ENCODE measurements at regions not wholly inside any gene's neighbourhood (a gene's known extent, or its start where the extent isn't known, plus 50 kb on each side); places are given as distances from the start of the nearest gene placed in this dataset.

DNA sequence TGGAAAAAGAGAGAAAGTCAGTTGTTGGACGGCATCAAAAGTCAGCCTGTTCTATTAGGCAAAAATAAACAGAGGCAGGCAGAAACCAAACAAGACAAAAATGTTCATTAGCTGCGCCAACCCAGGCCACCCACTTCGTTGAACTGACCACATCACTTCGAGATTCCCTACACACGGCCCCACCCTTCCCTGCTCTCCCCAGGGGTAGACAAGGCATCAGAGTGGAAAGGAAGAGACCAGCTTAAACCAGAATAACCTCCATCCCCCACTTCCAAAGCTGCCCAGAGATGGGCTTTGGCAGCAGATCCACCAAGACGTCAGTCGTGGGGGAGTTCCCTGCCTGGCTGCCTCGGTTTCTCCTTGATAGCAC lies 204.6 kb upstream of the TSHZ3 start:
- no peak for DNase-seq (ENCODE audit: low read depth in 1 of 2, low spot score in 1 of 2)

GRCh38 chr19:31554360-31554759 lies 205.1 kb upstream of the TSHZ3 start:
- no peak for DNase-seq (ENCODE audit: low read depth in 1 of 2, low spot score in 1 of 2)

- DNase-seq (ENCODE audit: low read depth in 1 of 2, low spot score in 1 of 2) = no peak
Observed at GRCh38 chr19:31555634-31556215, 206.5 kb upstream of the TSHZ3 start.

DNA sequence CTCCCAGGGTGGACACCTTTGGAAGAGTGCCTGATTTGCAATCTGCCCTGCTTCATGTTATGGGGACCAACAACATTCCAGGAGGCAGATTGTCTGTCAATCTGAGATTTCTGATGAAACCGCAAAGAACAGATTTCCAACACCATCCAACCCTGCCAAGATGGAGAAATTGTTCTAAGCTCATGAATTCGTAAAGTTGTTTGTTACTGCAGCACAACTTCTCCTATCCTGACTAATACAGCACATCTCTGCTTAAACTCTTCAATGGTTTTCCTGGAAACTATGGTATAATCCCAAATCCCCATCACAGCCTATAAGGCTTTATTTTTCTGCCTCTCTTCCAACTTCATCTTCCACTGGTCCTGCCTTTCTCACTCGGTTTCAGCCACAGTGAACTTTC lies 210.3 kb upstream of the TSHZ3 start:
- DNase-seq (ENCODE audit: low read depth in 1 of 2, low spot score in 1 of 2) = no peak

DNA sequence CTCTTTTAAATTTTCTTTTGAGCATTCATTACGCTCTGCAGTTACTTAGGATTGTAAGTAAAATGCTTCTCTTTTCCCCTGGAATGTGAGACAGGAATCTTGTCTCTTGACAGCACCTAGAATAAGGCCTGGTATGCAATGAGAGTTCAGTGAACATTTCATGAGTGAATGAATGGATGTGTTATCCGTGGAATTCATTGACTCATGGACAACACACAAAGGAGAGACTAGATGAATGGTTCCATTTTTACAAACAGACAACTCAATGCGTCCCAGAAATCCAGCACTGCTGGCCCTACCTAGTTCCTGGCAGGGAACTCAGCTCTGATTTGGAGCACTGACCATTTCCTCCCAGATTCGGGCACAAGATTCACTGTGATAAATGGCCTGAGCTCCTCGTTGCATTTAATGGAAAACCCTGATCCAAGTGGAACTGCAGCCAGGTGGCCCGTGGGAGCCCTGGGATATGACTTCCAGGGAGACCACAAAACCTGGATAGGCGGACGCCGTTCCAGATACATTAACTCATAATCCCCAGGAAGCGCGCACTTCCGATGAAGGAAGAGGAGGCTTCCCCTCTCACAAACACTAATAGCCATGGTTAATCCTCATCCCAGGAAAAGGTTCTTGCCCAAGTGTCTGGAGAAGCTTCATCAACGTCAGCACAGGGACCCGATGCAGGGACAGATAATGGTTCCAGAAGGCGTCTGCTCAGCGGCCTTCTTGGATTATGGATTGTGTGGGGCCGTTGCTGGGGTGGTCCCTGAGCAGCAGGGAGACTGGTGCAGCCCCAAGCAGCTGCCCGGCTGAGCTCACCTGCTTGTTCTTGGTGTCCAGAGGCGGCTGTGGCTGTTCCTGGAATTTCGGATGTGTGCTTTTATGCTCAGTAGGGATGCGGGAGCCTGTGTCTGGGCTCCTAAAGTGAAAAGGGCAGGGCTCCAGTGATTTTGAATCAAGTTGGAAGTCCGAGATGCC lies 211.1 kb upstream of the TSHZ3 start:
- no peak for DNase-seq (ENCODE audit: low read depth in 1 of 2, low spot score in 1 of 2)

DNA sequence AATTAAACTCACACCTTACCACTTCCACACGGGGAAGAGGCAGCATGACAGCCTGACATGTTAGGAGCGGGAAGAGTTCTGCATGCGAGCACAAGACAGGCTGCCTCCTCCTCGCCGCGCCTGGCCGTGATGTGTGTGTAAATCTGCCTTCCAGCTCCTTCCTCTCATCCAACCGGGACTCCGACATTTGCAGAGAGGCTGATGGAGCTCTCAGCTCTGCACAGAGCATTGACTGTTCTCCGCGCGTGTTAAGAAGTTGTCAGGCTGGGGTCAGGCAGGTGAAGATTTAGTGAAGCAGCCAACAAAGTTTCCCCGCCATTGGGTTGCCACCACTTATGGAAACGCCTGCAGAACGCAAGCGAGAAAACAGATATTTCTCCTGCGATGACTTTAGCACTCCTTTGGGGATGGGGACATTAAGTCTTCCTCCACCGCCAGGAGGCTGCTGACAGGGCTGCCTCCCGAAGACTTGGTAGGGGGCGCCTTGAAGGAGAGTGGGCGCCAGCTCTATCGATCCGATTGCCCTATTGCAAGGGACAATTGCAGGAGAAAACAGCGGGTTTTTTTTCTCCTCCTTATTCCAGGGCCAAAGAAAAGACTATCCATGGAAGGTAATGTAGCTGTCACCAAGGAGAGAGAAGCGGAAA lies 213.9 kb upstream of the TSHZ3 start:
- DNase-seq (ENCODE audit: low read depth in 1 of 2, low spot score in 1 of 2) = no peak

- DNase-seq (ENCODE audit: low read depth in 1 of 2, low spot score in 1 of 2) = no peak
Observed at GRCh38 chr19:31567776-31568175, 218.5 kb upstream of the TSHZ3 start.

- no peak for DNase-seq (ENCODE audit: low read depth in 1 of 2, low spot score in 1 of 2)
Observed at GRCh38 chr19:31568724-31569123, 219.5 kb upstream of the TSHZ3 start.

GRCh38 chr19:31570718-31571117 lies 221.5 kb upstream of the TSHZ3 start:
- no peak for DNase-seq (ENCODE audit: low read depth in 1 of 2, low spot score in 1 of 2)

- no peak for DNase-seq (ENCODE audit: low read depth in 1 of 2, low spot score in 1 of 2)
Observed at GRCh38 chr19:31572102-31572975, 223.1 kb upstream of the TSHZ3 start.

- DNase-seq (ENCODE audit: low read depth in 1 of 2, low spot score in 1 of 2) = no peak
Observed at GRCh38 chr19:31572976-31573298, 223.7 kb upstream of the TSHZ3 start.

- no peak for DNase-seq (ENCODE audit: low read depth in 1 of 2, low spot score in 1 of 2)
Observed at GRCh38 chr19:31574251-31574973, 225.2 kb upstream of the TSHZ3 start.

DNA sequence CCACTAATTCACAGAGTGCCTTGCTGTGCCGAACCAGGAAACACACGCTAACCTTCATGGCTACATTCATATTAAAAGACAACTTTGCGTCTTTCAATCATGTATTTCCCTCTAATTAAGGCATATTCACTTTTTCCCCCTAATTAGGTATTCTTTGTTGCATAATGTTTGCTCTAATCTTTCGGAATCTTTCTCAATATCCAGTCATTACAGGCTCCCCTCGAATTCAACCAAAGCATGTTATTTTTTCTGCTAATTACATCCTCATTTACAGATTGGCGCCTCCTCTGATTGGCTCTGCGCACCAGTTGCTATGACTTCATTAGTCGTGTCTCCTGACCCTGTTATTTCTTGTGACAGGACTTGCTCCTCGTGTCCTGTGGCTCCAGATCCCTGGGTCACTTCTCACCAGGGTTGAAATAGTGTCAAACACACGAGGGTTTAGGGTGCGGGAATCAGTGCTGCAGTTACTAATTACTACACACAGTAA lies 226.7 kb upstream of the TSHZ3 start:
- DNase-seq (ENCODE audit: low read depth in 1 of 2, low spot score in 1 of 2) = no peak

DNA sequence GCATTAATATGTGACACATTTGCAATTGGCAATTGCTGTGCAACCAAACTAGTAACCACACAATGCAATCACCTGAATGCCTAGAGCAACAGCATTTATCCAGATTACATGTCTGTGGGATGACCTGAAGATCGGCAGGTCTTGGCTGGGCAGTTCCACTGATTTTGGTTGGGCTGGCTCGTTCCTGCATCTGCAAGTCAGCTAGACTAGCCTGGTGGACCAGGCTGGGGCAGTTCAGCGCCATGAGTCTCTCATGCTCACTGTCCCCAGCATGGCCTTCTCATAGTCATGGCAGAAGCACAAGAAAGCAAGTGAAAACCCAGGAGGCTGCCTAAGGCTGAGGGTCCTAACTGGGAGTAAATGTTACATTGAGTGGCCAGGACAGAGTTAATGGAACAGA lies 229.1 kb upstream of the TSHZ3 start:
- DNase-seq (ENCODE audit: low read depth in 1 of 2, low spot score in 1 of 2) = no peak

GRCh38 chr19:31583148-31583547 lies 233.9 kb upstream of the TSHZ3 start:
- no peak for DNase-seq (ENCODE audit: low read depth in 1 of 2, low spot score in 1 of 2)

GRCh38 chr19:31586282-31586681 lies 237.0 kb upstream of the TSHZ3 start:
- no peak for DNase-seq (ENCODE audit: low read depth in 1 of 2, low spot score in 1 of 2)

- DNase-seq (ENCODE audit: low read depth in 1 of 2, low spot score in 1 of 2) = no peak
Observed at GRCh38 chr19:31589109-31589508, 239.9 kb upstream of the TSHZ3 start.

GRCh38 chr19:31591258-31591657 lies 242.0 kb upstream of the TSHZ3 start:
- DNase-seq (ENCODE audit: low read depth in 1 of 2, low spot score in 1 of 2) = no peak

- DNase-seq (ENCODE audit: low read depth in 1 of 2, low spot score in 1 of 2) = no peak
Observed at GRCh38 chr19:31592456-31592855, 243.2 kb upstream of the TSHZ3 start.

DNA sequence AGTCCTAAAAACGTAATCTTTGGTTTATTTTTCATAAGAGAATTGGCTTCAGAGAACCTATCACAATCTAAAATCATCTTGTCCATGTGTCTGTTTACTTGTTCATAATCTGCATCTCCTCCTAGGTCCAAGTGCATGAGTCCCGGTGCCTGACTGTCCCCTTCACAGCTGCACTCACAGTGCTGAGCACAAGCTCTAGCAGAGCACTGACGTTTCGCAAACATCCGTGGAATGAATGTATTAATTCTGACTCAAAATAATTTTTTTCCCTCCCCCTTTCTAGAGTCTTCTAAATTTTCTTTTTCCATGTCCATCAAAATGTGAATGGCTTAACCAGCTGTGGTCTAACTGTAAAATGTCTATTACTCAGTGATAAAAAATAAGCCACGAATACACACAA lies 245.5 kb upstream of the TSHZ3 start:
- DNase-seq (ENCODE audit: low read depth in 1 of 2, low spot score in 1 of 2) = no peak

DNA sequence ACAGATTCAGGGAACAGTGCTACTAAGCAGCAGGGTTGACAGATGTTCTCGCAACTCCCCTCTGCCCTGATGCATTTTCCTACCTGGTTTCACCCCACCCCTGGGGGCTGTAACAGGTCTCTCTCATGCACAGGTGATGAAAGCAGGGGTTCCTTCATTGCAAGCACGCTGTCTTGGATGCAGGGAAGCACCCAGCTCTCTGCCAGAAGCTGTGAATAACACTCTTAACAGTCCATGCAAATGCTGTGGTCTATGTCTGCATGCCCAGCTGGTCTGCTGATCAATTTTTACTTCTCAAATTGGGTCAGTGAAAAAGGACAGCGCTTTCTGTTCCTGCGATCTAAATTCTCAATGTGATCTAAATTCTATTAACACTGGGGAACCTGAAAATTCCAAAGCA lies 246.3 kb upstream of the TSHZ3 start:
- DNase-seq (ENCODE audit: low read depth in 1 of 2, low spot score in 1 of 2) = no peak

All from activated CD4-positive, alpha-beta T cell treated with anti-CD3 and anti-CD28 coated beads, Interleukin-2, amount 50 U/mL, for 24 hours (primary cell).